ENCODE measurements at regions not wholly inside any gene's neighbourhood (a gene's known extent, or its start where the extent isn't known, plus 50 kb on each side); places are given as distances from the start of the nearest gene placed in this dataset.

DNA sequence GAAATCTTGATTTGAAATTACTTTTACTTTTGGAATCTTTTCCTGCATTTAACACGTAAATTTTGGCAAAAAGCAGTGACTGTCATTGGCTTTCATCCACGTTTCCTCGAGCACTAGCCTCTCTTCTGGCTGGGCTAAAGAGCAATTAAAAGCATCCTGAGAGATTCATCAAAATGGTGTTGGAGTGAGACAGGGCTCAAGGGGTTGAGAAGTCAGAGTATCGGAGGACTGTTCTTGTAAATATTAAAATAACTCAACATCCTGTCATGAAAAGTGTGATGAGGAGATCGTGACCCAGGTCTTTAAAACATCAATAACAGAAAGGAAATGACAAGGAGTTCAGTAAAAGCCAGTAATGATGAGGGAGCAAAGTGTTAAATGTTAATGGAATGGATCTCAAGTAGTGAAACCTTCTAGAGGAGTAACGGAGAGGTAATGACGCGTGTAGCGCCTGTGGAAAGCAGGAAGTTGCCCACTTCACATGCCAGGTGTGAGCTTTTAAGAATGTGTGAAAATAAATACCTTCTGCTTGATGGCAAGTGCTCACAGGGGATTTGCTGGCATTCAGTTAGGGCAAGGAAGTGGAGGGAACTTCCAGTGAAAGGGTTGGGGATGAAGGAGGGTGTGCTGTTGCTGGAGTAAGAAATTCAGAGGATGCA is 754.4 kb downstream of the ADCYAP1 start:
- TF ChIP-seq, protein P1, sequence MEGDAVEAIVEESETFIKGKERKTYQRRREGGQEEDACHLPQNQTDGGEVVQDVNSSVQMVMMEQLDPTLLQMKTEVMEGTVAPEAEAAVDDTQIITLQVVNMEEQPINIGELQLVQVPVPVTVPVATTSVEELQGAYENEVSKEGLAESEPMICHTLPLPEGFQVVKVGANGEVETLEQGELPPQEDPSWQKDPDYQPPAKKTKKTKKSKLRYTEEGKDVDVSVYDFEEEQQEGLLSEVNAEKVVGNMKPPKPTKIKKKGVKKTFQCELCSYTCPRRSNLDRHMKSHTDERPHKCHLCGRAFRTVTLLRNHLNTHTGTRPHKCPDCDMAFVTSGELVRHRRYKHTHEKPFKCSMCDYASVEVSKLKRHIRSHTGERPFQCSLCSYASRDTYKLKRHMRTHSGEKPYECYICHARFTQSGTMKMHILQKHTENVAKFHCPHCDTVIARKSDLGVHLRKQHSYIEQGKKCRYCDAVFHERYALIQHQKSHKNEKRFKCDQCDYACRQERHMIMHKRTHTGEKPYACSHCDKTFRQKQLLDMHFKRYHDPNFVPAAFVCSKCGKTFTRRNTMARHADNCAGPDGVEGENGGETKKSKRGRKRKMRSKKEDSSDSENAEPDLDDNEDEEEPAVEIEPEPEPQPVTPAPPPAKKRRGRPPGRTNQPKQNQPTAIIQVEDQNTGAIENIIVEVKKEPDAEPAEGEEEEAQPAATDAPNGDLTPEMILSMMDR (IDR thresholded peaks at IDR 0.05; ENCODE audit: insufficient read depth, low read length), result no peak
- TF ChIP-seq SPI1 (IDR thresholded peaks at IDR 0.05; ENCODE audit: borderline replicate concordance, low read depth), result no peak
- TF ChIP-seq, protein P2, sequence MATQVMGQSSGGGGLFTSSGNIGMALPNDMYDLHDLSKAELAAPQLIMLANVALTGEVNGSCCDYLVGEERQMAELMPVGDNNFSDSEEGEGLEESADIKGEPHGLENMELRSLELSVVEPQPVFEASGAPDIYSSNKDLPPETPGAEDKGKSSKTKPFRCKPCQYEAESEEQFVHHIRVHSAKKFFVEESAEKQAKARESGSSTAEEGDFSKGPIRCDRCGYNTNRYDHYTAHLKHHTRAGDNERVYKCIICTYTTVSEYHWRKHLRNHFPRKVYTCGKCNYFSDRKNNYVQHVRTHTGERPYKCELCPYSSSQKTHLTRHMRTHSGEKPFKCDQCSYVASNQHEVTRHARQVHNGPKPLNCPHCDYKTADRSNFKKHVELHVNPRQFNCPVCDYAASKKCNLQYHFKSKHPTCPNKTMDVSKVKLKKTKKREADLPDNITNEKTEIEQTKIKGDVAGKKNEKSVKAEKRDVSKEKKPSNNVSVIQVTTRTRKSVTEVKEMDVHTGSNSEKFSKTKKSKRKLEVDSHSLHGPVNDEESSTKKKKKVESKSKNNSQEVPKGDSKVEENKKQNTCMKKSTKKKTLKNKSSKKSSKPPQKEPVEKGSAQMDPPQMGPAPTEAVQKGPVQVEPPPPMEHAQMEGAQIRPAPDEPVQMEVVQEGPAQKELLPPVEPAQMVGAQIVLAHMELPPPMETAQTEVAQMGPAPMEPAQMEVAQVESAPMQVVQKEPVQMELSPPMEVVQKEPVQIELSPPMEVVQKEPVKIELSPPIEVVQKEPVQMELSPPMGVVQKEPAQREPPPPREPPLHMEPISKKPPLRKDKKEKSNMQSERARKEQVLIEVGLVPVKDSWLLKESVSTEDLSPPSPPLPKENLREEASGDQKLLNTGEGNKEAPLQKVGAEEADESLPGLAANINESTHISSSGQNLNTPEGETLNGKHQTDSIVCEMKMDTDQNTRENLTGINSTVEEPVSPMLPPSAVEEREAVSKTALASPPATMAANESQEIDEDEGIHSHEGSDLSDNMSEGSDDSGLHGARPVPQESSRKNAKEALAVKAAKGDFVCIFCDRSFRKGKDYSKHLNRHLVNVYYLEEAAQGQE (IDR thresholded peaks at IDR 0.05; ENCODE audit: insufficient replicate concordance, low read depth), result no peak
- no peak for TF ChIP-seq POLR2AphosphoS5 (IDR thresholded peaks at IDR 0.05; ENCODE audit: low read depth)
- TF ChIP-seq GABPA (IDR thresholded peaks at IDR 0.05; ENCODE audit: low read depth), result no peak

All from HL-60 (cell line).